ENCODE measurements at regions not wholly inside any gene's neighbourhood (a gene's known extent, or its start where the extent isn't known, plus 50 kb on each side); places are given as distances from the start of the nearest gene placed in this dataset.
"Not testable (repeated sequence)": the region's sequence is repeated elsewhere in the genome, so short reads cannot be mapped to it uniquely, and the experiment has no call there.

DNA sequence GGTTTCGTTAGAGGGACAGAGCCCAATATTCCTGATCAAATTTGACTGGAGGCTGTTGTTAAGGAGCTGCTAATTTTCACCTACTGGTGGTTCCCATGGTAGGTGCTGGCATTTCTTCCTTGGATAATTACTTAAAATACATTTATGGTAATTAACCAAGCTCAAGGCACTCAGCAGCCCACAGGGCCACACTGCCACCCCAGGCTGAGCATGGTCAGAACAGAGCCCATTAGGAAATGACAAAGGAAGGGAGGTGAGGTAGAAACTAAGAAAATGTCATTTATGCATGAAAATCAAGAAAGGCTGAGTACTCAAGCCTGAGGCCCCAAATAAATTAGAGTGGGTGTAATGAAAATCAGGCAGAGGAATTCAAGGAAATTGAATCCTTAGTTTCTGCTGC, 510.2 kb upstream of the GYPC start:
- no peak for DNase-seq

DNA sequence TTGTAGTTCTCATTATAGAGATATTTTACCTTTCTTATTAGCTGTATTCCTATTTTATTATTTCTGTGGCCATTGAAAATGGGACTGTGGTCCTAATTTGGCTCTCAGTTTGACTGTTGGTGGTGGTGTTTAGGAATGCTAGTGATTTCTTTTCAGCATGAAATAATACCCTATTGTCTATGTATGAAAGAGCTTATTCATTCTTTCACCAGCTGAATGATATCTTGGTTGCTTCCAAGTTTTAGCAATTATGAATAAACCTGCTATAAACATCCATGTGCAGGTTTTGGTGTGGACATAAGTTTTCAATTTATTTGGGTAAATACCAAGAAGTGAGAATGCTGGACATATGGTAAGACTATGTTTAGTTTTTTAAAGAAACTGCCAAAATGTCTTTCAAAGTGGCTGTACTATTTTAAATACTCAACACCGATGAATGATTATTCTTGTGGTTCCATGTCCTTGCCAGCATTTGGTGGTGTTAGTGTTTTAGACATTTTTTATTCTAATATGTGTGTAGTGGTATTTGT, 501.6 kb upstream of the GYPC start:
- DNase-seq = no peak

DNA sequence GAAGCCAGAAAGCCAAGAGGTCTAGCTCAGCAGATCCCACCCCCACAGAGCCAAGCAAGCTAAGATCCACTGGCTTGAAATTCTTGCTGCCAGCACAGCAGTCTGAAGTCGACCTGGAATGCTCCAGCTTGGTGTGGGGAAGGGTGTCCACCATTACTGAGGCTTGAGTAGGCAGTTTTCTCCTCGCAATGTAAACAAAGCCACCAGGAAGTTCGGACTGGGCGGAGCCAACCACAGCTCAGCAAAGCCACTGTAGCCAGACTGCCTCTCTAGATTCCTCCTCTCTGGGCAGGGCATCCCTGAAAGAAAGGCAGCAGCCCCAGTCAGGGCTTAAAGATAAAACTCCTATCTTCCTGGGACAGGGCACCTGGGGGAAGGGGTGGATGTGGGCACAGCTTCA, 495.0 kb upstream of the GYPC start:
- DNase-seq = not testable (repeated sequence)

DNA sequence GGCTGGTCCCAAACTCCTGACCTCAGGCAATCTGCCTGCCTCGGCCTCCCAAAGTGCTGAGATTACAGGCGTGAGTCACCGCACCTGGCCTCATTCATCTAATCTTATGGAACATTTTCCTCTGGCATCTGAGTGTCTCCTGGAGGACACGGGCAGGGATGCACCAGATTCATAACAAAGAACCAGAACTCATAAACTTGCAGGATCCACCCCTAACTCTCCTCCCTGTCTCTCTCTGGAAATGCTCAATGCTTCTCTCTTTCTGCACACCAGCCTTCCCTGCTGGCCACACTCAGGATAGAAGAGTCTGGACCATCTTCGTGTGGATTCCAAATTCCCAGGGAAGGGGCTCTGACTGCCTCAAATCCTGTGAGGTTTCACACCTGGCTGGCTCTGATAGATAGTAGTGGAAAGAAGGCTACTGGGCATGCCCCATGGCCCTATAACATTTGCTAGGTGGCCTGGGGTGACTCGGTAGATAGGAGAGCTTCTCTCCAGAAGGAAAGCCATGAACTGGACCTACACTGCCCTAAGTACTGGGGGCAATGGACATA, 483.2 kb upstream of the GYPC start:
- DNase-seq = no peak

DNA sequence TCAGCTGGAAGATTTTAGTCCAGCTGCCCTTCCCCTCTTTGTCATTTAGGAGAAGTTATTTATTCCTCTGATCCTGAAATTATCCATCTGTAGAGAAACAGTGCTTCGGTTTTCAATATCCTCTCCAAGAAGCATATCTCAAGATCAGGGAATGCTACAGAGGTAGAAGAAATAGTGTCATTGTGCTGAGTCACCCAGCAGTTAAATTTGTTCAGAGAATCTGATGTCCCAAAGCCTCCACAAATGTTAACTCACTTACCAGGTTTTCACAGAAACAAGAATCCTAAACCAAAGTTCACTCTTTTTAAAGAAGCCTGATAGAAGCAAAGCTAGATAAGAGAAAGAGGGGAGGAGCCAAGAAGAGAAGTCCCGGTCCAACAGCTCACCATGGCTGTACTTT, 480.7 kb upstream of the GYPC start:
- no peak for DNase-seq

DNA sequence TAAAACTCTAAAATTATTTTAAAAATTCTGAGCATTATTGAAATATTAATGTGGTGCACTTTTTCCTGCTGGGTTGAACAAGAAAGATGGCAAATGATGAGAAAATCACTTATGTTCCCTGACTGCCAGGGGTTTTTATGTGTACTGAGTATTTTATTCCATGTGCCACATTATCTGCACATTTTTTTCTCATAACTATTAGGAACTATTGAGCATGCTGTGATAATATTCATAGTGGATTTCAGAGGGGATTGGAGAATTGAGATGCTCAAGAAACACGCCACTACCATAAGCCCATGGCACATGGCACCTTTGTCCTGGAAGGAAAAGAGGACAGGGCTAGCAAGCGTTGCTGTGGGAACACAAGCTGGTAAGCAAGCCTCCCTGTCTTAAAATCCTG, 478.5 kb upstream of the GYPC start:
- DNase-seq = no peak

DNA sequence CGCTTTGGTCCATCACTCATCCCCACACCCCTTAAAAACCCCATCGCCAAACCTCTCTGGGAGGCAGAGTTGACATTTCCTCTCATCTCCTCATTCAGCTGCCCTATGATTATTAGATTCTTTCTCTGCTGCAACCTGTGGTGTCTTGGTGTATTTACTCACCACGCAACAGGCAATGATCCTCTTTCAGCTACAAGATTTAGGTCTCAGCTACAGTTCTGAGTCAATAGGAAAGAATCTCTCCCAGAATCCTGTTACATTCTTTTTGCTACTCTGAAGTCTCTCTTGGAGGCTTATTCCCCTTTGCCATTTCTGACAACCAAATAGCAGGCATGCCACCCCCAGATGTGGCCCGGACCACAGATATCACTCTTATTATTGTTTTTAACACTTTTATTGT, 468.3 kb upstream of the GYPC start:
- DNase-seq = no peak

DNA sequence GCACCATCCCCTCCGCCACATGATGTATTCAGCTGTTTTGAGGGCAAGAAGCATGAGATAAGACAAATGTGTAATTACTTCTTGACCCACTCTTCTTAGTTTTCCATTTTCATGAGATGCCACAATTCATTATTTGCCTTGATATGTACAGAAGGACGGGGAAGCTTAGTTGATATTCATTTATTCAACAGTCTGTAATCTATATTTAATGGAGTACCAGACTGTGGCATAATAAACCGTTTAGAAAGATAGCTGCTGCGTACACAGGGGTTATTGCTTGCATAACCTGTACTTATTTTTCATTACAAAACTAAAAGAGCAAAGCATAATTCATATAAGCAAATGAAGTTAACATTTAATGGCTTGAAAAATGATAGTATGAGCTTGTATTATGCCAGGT, 466.4 kb upstream of the GYPC start:
- DNase-seq = no peak

DNA sequence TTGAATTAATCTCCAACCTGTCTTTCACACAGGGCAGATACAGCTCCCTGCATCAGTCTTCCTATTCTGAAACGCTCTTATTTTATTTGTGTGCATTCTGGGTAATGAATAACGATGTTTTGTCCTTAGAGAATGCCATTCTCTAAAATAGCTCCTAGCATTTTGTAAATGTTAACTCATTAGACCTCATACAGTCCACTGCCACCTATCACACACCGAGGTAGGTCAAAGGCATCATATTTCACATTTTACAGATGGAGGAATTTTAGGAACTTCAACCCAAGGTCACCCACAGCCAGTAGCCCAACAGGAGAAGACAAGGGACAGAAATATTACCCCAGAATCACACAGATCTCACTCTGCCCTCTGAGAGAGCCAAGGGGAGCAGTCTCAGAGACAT, 455.4 kb upstream of the GYPC start:
- no peak for DNase-seq

DNA sequence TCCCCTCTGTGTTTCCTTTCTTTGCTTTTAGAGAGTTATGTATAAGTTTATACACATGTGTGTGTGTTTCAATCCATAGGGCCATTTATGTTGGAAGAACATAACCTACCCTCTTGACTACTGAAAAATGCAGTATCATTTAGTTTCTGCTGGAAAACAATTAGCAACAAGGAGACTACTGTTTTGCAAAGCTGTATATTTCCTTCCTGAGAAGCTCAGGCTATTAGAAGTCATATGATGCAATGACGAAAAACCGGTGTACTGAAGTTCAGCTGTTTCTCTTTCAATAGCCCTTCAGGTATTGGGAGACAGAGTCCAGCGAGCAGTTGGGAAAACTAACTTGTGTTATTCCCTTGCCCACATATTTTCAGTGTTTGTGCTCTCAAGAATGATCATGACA, 447.7 kb upstream of the GYPC start:
- no peak for DNase-seq

DNA sequence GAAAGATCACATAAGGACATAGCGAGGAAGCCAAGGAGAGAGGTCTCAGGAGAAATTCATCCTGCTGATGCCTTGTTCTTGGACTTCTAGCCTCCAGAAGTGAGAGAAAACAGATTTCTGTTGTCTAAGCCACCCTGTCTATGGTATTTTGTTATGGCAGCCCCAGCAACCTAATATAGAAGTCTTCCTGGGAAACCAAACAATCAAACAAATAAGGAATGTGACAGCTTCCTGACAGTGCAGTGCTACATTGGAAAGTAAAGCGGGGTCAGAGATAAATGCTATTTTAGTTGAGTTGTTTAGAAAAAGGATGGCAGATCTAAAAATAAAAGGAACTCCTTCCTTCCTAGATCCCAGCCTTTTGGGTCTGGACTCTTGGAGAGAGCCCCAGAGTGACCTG, 443.2 kb upstream of the GYPC start:
- no peak for DNase-seq

DNA sequence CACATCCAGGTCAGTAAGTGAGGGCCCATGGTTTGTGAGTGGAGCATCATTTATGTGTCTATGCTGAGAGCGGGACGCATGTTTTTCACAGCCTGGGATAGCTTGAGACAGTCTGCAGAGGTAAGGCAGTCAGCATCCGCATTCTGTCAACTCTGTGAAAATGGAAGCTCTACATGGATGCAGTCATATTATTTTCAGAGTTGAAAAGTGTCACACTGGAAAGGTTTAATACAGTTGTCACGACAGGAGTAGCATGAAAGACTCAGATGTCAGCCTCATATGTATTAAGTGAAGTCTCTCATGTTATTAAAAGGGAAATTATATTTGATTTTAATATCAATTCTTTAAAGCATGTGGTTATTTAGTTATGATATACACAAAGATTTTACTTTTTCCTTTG, 436.9 kb upstream of the GYPC start:
- DNase-seq = no peak

DNA sequence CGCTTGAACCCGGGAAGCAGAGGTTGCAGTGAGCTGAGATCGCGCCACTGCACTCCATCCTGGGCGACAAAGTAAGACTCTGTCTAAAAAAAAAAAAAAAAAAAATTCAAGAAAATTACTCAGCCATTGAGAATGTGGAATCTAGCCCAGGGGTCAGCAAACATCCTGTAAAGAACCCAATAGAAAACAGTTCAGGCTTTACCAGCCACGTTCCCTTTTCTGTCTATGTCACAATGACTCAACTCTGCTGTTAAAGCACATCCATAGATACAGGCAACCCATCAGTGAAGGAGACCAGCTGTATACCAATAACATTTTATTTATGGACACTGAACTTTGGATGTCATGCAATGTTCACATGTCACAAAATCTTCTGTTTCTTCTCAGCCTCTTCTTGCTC, 435.6 kb upstream of the GYPC start:
- no peak for DNase-seq

DNA sequence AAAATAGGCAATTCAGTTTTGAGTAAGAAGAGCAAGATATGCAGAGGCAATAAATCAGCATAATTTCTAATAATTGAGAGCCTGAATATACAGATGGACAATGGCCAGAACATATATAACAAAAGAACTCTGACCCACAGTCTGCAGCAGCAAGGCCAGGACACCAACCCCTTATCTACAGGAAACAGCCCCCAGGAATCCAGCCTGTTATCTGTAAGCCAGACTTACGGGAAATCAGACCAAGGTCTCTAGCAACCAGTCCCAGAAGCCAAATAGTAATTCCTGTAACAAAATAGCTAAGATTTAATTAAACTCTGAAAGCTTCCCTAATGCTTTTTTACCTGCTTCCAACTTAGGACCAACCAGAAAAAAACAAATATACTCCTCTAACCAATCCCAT, 434.5 kb upstream of the GYPC start:
- DNase-seq = no peak

DNA sequence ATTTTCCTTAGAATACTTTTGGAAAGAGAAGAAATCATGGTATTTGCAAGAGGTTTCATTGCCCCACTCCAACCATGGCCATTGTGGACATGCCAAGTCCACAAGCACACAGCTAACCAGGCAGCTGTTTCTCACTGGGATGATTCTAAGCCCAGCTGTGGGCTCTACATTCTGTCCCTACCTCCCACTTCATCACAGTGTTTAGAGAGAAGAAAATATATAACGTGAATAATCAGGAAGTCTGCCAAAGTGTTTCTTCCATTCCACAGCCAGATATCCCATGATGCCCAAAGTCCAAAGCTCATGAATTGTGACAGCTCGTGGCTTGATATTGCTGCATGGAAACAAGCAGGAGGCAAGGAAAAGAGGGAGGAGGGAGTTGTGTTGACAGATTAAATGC, 433.7 kb upstream of the GYPC start:
- no peak for DNase-seq

DNA sequence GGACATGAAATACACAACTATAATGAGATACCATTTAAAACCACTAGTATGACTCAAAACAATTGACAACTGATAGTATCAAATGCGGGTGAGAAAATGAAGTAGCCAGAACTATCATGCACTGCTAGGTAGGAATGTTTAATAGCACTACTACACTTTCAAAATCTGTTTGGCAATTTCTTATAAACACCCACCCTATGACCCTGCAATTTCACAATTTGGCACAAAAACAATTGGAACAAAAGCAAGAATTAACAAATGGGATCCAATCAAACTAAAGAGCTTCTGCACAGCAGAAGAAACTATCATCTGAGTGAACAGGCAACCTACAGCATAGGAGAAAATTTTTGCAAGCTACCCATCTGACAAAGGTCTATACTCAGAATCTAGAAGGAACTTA, 431.2 kb upstream of the GYPC start:
- no peak for DNase-seq

DNA sequence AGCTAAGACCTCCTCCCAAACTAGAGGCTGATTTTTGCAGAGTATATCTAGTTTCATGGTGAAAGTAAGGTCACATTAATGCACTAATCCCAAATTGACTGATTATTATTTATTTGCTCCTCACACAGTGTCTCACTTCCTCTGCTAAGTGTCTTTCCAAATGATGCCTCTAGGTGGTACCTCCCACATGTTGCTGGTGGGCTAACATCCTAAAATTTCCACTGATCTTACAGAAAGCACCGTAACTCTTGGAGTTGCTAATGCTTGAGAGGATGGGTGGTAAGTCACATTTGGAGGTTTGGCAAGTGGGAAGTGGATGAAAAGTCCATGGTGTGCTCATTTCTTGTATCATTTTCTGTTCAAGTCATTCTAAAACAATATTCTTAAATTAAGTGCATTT, 428.7 kb upstream of the GYPC start:
- no peak for DNase-seq

DNA sequence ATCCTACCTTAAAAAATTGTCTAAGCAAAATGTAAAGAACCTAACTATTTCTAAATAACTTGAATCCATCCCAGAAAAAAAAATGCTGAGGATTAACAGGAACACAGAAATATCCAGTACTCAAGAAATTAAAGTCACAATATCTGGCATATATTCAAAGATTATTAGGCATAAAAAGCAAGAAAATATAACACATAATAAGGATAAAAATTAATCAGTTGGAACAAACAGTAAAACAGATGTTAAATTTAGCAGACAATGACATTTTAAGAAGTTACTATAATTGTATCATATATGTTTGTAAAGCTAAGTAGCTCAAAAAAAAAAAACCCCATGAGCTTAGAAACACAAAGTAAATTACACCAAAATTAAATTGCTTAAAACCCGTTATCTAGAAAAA, 427.4 kb upstream of the GYPC start:
- DNase-seq = no peak

DNA sequence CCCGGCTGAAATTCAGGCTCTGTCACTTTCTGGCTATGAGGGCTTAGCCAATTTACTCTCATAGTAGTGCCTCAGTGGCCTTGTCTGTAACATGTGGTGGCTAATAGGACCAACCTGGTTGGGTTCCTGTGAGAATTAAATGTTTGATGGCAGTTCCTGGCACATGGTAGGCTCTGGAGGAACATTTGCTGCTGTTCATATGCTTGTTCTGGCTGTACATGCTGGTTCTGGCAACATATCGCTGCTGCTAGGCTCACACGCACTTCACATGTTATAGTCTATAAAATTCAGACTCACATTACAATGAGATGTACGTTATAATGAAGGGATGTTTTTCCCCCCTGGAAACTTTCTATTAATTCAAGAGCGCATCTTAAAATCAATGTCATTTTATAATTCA, 417.7 kb upstream of the GYPC start:
- no peak for DNase-seq

DNA sequence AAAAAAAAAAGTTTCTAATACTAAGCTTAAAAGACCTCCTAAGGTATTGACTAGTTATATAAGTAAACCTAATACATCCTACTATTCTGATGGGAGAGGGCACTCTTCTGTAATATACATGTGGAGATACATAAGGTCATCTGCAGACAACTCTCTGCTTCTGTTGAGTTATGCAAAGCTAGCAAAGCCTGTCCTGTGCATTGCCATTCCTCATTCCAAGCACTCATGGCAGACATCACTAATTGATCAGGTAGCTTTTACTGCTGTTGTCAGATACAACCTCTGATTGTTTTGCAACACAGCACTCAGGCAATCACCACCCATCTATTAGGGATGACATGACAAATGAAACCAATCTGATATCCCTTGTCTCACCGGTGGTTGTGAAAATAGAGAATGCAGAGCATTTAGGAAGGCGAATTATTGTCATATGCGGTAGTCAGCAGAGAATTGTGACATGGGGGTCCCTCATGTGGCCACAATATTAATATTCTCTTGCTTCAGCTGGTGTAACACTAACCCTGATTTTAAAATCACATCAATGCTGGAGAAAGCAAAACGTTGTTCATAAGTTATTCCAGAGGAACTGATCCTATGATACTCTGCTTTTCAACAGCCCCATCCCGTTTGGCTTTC, 416.5 kb upstream of the GYPC start:
- DNase-seq = no peak

DNA sequence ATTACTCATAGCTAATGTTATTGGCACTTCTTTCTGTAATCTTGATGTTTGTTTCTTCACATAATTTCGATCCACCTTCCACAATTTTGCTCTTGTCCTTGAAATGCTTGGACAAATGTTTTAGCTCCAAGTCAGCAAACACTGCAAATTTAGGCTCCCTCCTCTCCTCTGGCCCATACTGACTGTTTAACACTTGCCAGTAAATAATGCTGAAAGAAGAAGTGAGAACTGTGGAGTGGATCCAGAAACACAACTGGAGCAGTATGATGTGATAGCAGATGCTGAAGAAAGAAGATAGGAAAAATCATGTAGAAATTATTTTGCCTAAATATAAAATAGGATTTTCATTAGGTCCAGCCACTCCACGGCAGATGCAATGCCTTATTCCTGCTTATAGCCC, 415.0 kb upstream of the GYPC start:
- DNase-seq = no peak

DNA sequence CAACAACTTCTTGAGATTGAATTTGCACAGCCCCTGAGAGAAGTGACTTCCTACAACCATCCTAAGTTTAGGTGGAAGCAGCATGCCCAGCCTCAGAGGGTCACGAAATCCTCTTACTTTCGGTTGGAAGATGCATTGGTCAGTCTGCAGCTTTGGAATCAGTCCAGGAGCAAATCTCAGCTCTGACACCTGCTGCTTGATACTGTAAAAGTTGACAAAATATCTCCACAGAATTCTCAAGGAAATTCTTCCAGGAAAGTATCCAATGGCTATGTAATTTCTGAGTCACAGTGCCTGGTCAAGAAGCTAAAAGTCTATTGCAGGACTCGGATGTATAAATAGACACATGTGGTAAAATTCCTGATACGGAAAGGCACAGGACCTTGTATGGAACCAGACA, 414.5 kb upstream of the GYPC start:
- DNase-seq = no peak

DNA sequence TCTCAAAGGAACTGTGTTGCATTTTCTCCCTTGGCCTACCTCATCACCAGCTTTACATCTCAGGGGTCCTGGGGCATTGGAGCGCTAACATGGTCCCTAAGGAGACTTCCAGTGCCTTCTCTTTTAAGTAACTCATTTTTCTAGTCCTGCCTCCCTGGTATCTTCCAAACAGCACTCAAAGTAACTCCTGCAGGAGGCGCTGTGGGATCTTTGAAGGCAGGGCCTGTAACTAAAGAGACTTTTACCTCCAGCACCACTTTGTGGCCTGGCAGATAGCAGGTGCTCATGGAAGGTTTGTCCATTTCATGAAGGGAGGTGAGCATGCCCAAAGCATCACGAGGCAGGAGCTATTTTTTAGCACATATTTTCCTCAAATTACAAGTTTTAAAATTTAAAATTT, 411.0 kb upstream of the GYPC start:
- peak in 1 of 2 experiments; percentile 16 for DNase-seq

DNA sequence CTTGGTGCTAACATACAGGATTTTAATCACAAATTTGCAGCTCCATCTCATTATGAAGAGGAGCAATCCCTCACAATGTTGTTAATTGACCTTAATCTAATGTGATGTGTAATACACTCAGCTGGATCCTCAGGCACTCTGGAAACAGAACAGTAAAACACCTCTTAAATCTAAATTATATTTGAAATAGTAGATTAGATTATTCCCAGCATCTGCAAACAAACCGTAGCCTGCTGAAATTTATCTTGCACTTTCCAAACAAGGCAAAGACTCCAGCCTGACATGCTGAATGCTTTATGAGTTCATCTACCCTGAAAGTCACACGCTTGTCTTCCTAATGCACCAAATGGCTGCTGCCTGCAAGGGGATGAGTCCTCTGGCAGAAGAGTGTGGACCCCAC, 402.3 kb upstream of the GYPC start:
- no peak for DNase-seq

DNA sequence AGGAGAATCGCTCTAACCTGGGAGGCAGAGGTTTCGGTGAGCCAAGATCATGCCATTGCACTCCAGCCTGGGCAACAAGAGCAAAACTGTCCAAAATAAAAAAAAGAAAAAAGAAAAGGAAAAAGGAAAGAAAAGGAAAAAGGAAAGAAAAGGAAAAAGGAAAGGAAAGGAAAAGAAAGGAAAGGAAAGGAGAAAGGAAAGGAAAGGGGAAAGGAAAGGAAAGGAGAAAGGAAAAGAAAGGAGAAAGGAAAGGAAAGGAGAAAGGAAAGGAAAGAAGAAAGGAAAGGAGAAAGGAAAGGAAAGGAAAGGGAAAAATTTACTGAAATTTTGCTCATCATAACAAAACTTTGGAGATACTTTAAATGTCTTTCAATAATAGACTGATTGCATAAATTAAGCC, 391.3 kb upstream of the GYPC start:
- DNase-seq = no peak
